NCI-H2081 (cell line): ENCODE measurements at regions not wholly inside any gene's neighbourhood (a gene's known extent, or its start where the extent isn't known, plus 50 kb on each side); places are given as distances from the start of the nearest gene placed in this dataset.
"Not testable (repeated sequence)": the region's sequence is repeated elsewhere in the genome, so short reads cannot be mapped to it uniquely, and the experiment has no call there.

Source experiments
- DNase-seq, 2 experiments: peaks; one replicate each; lab custom pipeline; 2025; lab: John Stamatoyannopoulos, UW

DNA sequence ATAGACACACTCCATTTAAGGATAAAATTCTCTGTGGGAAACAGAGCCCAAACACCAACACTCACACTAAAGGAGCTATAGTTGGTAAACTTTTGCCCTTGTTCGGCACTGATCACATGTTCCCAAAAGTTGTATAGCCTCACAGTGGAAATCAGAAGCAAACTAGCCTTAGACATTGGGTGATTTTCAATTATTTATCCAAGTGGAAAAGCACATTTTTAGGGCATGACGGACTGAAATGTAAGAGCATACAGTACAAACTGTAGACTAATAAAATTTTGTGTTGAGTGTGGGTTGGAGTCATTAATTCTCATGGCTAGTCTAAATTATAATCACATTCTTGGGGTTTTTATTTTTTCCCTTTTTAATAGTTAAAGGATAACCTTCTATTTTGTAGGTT, 202.4 kb downstream of the MOXD1 start:
- no peak for DNase-seq

DNA sequence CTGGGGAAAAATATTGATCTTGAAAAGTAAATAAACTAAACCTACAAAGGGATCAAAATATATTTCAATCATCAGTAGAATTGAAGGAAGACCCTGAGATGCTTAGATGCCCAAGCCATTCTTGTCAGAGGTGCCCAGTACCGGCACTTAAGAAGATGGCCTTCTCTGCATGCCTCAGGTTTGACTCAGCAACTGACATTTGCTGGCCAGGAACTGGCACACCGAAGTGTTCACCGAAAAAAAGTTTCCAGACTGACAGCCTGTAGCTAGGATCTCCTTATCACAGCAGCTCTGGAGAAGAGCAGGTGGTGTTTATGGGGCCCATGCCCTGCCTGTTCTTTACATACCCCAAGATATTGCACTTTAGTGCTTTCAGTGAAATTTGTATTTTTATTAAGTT, 203.2 kb downstream of the MOXD1 start:
- DNase-seq: no peak

DNA sequence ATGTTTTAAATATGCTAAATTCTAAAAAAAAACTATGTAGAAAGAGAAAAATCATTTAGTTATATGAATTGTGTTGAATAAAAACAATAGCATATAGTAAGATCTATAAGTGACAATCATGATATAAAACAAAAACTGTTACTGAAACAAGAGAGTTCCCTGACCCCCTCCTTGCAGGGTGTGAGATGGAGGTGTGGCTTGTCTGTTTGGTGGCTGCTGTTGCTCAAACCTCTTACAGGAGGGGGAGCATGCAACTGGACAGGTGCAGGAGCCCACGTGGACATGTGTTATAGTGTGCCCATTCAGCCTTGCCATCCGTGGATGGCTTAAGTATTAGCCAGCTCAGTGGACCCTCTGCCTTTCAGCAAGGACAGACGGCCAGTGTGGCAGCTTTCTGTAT, 206.7 kb downstream of the MOXD1 start:
- DNase-seq: no peak

DNA sequence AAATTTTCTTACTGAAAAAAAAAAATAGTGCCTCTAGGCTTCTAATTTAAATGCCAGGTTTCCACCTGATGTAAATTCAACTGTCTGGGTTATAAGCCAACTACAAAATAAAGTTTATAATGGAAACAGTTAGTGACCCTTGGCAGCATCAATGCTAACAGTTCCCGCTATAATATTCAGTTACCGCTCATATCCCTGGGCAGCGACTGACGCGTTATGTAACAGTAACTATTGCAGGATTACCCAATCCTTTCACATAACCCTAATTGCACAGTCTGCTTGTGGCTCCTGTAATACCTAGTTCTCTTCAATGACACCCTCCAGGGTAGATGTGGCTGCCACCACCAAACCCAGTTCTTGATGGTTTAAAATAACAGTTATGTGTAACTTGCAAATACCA, 208.6 kb downstream of the MOXD1 start:
- no peak for DNase-seq

DNA sequence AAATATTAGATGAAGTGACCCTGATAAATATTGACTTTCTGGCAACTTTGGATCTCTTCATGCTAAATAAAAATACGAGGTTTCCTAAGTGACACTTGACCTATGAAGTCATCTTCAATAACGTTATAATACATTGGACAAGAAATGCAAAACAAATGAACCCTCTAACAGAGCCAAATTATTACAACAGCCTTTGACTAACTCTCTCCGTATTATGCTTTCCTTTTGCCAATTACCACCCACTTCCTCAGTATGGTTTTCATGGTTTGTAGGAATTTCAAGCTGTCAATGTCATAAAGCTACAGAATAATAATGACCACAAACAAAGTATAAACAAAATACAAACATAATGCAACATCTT, 210.5 kb downstream of the MOXD1 start:
- no peak for DNase-seq

DNA sequence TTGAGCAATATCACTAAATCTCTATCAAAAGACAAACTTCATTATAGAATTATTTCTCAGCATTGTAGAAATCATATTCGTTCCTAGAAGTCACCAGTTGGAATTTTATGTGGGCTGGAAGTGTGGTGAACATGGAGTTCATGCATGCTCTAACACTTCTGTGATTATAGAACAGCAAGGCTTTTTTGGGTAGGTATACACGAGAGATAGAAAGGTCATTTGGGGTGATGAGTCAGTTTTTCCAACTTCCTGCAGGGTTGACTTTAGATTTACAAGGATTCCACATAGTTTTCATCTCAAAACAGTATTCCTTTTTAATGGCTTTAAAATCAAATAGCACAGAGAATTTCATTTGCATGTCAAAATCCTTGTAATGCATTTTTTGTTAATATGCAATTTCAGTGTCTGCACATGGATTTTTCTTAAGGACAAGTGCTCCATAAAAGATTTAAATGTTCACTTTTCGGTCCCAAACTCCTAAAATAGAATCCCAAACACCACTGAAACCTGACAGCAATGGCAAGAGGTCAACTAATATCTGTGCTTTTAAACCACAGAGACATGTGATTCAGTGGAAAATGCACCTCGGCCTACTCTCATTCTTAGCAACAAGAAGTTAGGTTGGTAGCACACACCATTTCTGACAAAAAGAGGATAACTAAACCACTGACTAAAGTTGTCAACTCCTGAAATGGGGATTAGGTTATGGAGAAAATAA, 211.0 kb downstream of the MOXD1 start:
- no peak for DNase-seq

DNA sequence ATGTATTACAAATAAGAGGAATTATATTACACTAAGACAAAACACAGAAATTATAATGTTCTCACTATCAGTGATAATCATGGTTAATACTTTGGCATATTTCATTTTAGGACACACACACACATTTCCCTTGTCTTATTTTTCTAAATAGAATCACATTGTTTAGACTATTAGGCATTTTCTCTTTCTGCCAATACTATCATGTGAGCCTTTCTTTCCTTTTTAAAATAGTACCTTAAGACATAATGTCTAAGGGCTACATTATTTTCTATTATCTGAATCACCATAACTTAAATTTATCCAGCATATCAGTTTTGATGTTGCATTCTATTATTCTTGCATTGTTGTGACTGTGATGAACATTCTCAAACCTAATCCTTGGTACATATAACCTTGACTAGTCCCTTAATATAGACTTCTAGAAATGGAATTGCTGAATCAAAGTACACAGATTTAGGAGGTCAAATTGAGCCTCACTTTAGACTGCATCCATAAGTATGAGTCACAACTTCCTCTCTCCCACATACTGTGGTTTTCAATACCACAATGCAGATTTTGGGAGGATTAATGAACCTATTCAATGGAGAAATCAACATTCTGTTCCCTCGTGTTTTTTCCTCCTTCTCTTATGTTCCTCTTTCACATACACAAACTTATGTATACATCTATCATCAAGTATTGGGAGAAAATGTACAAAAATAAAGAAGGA, 212.6 kb downstream of the MOXD1 start:
- DNase-seq: no peak

DNA sequence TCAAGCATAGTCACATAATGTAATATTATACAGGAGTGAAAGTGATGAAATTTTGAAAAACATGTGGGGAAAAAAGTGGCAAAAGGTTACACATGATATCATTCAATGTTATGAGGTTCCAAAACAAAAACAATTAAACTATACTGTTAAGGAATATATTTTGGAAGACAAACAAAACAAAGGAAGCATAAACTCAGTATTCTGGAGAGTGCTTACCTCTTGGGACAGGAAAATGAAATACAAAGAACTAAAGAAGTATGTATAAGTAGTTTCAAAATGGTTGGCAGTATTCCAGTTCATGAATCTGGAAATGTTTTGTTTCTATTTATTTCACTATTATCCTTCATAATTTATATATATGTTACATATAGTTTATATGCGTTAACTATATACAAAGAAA, 213.5 kb downstream of the MOXD1 start:
- DNase-seq: no peak

DNA sequence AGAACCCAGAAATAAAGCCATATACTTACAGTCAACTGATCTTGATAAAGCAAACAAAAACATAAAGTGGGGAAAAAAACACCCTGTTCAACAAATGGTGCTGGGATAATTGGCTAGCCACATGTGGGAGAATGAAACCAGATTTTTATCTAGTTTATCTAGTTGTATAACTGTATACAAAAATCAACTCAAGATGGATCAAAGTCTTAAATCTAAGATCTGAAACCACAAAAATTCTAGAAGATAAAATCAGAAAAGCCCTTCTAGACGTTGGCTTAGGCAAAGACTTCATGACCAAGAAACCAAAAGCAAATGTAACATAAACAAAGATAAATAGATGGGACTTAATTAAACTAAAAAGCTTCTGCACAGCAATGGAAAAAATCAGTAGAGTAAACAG, 216.3 kb downstream of the MOXD1 start:
- not testable (repeated sequence) for DNase-seq

DNA sequence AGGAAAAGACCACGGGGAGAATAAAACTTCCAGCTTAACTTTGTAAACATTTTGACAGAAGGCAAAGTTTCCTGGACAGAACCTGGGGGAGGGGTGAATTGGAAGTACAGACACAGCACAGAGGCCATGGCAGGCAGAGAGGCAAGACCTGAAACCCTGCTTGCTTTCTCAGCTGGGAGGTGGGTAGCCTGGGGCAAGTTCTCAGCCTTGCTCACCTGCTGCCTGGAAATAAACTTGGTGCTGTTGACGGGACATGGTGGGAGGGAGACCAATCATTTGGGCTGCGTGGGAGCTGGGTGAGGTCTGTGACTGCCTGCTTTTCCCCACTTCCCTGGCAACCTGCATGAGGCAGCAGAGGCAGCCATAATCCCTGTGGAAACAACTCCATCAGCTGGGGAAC, 221.3 kb downstream of the MOXD1 start:
- no peak for DNase-seq

DNA sequence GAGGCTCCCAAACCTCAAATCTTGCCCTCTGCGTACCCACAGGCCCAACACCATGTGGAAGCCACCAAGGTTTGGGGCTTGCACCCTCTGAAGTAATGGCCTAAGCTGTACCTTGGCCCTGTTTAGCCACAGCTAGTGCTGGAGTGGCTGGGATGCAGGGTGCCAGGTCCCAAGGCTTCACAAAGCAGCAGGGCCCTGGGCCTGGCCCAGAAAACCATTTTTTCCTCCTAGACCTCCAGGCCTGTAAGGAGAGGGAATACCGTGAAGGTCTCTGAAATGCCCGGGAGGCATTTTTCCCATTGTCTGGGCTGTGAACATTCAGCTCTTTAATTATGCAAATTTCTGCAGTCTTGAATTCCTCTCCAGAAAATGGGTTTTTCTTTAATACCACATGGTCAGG, 223.7 kb upstream of the CCN2 start:
- no peak for DNase-seq

DNA sequence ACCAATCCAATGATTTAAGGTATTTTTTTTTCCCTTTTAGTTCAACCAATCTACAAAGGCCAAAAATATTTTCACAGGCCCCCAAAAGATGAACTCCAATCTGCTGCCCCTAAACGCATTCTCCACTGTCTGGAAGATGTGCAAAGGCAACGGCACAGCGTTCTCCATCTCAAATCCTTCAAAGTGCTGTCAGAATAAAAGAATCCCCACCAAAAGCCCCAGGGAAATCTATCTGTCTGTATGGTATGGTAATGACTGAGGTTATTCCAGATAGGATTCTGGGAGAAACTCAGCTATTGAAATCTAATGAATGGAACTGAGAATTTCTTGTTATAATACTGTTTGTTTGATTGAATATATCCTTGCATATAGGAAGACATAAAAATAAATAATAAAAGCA, 217.8 kb upstream of the CCN2 start:
- DNase-seq: no peak

DNA sequence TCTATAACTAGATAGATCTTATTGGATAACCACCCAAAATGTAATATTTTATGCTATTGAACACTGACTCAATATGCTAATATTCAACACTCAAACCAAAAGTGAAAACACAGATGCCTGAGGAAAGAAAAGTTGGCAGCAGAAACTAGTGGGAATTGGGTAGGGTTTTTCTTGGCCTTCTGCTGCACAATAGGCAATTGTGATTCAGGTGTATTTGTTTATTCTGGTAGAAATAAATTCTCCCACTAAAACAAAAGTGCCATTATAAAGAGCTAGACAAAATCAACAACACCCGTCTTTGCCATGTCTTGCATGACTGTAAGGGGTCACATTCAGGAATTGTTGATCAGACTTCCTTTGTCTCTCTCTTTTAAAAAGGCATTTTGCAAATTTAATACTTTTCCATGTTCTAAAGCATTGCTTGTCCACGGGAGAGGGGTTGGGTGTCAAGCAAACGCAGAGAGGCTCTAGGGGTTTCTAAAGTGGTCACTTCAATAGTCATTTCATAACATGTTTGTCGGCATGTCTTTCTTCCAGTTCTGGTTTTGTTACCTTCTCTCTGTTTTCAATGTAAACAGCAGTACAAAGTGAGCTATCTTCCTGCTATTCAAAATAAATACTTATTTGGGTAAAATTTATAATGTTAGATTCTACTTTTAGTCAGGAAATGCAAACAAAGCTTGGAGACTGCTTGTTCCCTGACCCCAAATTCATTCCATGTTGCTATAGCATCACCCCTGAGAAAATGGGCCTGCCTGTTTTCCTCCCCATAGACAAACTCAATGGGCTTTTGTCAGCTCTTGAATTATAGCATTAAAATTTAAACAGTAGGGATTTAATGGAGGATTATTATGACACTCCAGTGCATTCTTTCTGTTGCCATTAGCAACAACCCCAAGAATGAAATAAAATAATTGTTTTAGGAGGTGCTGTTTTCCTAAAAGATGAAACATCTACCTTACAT, 217.0 kb upstream of the CCN2 start:
- DNase-seq: peak; percentile 6 to 14

DNA sequence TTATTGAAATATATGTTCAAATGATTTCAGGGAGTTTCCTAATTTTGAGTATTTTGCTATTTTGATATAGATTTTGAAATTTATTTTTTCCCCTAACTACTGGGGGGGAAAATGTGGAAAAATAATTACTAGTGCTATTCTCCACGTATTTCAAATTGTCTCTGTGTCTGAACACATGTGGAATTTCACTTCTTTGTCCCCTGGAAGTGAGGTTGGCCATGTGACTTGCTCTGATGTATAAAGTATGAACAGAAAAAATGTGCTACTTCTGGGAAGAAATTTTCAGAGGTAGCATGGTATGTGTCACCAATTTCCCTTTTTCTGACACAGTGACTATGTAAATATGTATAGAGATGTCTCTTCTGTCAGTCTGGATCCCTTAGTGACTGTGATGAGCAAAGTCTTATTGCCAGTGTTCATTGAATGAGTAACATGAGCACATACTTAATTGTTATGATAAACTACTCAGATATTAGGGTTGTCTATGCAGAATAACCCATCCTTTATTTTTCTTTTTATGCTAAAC, 215.4 kb upstream of the CCN2 start:
- no peak for DNase-seq

DNA sequence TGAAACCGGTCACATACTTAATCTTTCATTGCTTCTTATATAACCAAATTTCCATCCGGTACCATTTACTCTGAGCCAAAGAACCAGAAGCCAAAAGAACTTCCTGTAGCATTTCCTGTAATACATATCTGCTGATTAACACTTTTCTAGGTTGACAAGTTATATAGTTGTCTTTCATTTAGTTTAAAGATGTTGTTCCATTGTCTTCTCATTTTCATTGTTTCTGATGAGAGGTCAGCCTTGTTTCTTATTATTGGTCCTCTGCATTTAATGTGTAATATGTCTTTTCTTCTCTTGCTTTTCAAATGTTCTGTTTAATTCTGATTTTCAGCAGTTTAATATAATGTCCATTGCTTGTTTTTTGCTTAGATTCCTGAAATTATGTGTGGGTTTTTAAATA, 214.5 kb upstream of the CCN2 start:
- no peak for DNase-seq

DNA sequence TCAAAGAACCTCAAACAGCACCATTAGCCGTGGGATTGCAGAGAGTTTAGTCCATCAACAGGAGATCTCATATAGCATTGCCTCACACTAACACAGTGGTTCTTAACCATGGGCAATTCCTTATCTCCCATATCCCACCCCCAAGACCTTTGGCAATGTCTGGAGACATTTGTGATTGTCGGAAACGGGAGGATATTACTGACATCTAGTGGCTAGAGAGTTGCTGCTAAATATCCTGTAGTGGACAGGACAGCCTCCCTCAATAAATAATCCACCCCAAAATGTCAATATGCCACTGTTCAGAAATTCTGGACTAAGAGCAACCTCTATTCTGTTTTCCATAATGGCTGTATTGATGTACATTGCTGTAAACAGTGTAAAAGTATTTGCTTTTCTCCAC, 210.1 kb upstream of the CCN2 start:
- peak in 1 of 2 experiments; percentile 1 for DNase-seq

DNA sequence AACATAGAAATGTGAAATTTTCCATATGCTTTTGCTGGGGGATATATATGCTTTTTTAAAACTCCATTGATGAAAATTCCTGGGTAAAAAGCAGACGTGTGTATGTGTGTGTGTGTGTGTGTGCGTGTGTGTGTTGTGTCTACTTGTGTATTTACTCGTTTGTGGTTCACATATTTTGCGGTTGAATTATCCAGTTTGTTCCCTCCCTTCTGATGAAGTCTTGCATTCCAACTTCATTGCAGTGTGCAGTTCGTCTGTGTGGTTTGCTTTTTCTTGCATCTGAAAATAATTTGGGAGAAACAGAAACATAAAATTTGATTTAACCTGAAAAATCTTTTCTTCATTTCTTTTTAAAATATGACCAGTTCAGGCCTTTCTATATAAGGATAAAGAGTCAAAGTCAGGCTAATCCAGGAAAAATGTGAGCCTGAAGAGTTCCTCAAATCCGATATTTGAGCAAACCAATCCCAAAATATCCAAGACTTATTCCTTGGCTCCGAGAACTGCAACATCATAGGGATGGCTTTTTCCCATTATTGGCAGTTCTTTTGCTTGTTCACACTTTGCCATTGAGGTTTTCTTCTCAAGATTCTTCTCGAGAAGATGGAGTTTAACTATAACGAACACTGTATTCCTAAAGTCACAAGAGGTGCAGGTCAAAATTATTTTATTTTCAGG, 202.2 kb upstream of the CCN2 start:
- DNase-seq: no peak

DNA sequence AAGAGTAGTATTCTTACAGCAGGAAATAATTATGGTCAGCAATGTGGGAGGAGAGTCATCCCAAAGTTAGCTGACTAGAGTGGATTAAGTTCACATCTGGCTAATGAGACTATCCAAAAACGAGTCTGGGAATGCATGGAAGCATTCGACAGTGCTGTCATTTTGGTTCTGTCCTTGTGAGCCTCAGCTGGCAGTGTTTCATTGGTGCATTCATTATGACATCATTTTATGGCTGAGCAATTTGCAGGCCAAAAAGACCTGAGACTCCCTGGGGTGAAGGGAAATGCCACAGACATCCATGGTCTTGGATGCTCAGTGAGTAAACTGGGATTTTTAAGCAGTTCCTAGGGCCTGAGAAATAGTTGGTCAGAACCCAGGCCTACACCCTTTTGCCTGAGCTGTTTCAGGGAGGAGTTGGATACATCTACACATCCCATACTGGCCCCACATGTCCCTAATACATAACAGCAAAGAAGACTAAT, 196.4 kb upstream of the CCN2 start:
- DNase-seq: no peak

DNA sequence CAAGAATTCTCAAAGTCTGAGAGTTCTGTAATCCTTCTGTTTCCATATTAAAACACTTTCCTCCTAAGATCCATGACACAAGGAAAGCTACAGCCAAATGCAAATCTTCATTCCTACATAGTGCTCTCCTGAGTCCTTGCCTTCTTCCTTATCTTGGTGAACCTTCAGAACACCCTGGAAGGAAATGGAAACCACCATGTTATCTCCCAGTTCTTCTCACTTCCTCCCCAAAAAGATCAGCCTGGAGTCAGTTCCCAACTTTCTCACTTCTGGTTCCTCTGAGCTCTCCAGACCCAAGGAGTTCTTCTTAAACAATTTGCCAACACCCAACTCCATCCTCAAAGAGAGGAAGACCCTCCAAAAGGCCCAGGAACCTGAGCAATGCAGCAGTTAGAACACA, 193.3 kb upstream of the CCN2 start:
- no peak for DNase-seq

DNA sequence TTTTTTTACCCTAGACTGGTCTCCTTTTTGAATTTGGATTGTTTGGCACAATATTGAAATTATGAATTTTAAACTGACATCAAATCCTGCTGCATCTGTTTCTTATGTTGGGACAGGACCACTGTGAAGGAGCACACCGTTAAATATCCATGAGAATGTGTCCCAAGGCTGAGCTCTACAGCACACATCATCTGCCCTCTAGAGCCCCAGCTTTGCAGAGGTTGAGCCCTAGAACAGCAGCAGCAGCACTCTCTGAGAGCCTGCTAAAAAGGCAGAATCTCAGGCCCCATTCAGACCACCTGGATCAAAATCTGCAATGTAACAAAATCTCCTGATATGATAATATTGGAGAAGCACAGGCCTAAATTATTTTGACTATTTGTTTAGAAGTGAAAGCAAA, 192.1 kb upstream of the CCN2 start:
- no peak for DNase-seq

DNA sequence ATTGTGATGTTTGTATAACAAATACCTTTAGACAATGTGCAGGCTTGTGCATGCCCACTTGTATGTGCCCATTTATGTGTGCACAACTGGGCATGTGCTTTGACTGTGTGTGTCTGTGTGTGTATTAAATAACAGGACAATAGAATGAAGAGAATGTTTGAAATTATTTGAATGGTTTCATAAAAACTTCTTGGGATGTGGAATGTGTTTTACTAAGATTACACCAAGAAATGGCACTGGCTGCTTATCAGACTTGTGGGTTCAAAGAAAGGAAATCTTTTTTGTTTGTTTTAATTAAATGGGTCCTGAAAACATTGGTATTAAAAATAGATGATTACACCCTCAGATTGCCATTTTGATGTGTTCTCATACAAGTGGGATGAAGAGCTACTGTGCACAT, 191.6 kb upstream of the CCN2 start:
- DNase-seq: no peak

DNA sequence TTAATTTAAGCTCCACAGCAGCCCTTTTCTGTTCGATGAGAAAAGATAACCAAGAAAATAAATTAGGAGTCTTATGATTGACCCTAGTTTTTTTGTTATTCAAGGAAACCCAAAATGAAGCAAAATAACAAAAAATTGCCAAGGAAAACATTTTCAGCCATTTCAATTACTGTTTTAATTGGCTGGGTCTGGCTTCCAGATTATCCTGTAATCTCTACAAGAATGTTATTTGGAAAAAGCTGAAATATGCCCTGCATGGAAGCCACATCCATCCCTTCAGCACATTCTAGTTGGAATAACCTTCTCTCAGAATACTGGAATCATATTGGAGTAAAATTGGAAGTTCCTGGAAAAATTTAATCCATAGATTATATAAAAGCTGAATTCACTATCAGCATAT, 191.1 kb upstream of the CCN2 start:
- no peak for DNase-seq
